OCI-LY7 (cell line): ENCODE measurements at regions not wholly inside any gene's neighbourhood (a gene's known extent, or its start where the extent isn't known, plus 50 kb on each side); places are given as distances from the start of the nearest gene placed in this dataset.

Experiments
- BruUV-seq: library from RNA; stranded (reverse); fragments of 400-500 nt; replicated peaks from 2 replicates; lab custom pipeline; 2021; lab: Mats Ljungman, UMichigan
- CTCF ChIA-PET: fragments of 300-600 bp; sonication (Branson Sonifier 250); formaldehyde crosslinking; loops from one replicate; lab custom pipeline; 2022; ENCODE audit warnings: antibody characterized with exemption; ENCODE audit not compliant: unreplicated experiment; lab: Charles Lee
- POLR2A ChIA-PET: fragments of 300-600 bp; sonication (Branson Sonifier 250); formaldehyde crosslinking; loops from one replicate; lab custom pipeline; 2022; ENCODE audit warnings: antibody characterized with exemption; lab: Charles Lee
- DNase-seq: peaks from one replicate; pipeline ENCODE4 v3.0.0-alpha.2; 2015; ENCODE audit warnings: low spot score
- H2AFZ ChIP-seq: fragments of 200-600 bp; sonication (generic), shearing (Covaris generic); 2 replicates; pipeline ENCODE4 v1.6.1; 2014; ENCODE audit warnings: mild to moderate bottlenecking, antibody characterized with exemption, low read length, moderate library complexity
- H3K27ac ChIP-seq: fragments of 200-600 bp; sonication (generic); 2 replicates; pipeline ENCODE4 v1.5.1; 2014; ENCODE audit warnings: mixed run types, low read depth, mild to moderate bottlenecking, moderate library complexity, low read length, inconsistent platforms; ENCODE audit not compliant: poor library complexity, severe bottlenecking
- H3K36me3 ChIP-seq: fragments of 200-600 bp; sonication (generic); 2 replicates; pipeline ENCODE4 v1.6.1; 2014; ENCODE audit warnings: mild to moderate bottlenecking, antibody characterized with exemption, low read length, moderate library complexity, mixed read lengths; ENCODE audit not compliant: insufficient read depth
- H3K4me1 ChIP-seq: fragments of 200-600 bp; sonication (generic); 2 replicates; pipeline ENCODE4 v1.5.1; 2014; ENCODE audit warnings: mild to moderate bottlenecking, low read length; ENCODE audit not compliant: insufficient read depth, poor library complexity, severe bottlenecking
- H3K4me2 ChIP-seq: fragments of 200-600 bp; sonication (generic); 2 replicates; pipeline ENCODE4 v1.6.1; 2014; ENCODE audit warnings: mild to moderate bottlenecking, low read length
- H3K4me3 ChIP-seq: fragments of 200-600 bp; sonication (generic); 2 replicates; pipeline ENCODE4 v1.5.1; 2014; ENCODE audit warnings: mild to moderate bottlenecking, low read depth, low read length; ENCODE audit not compliant: poor library complexity, severe bottlenecking
- H3K79me2 ChIP-seq: fragments of 200-600 bp; sonication (generic); 2 replicates; pipeline ENCODE4 v1.6.1; 2016; ENCODE audit warnings: low read depth, mild to moderate bottlenecking, low read length, moderate library complexity, mixed read lengths; ENCODE audit not compliant: insufficient read depth
- H3K9me2 ChIP-seq: fragments of 200-600 bp; sonication (generic); 2 replicates; pipeline ENCODE4 v1.6.1; 2016; ENCODE audit warnings: mild to moderate bottlenecking, low read length, mixed read lengths; ENCODE audit not compliant: insufficient read depth
- H3K9me3 ChIP-seq: fragments of 200-600 bp; sonication (generic); 2 replicates; pipeline ENCODE4 v1.6.1; 2014; ENCODE audit warnings: mild to moderate bottlenecking, mixed run types, low read length, mixed read lengths
- H4K20me1 ChIP-seq: fragments of 200-600 bp; sonication (generic); 2 replicates; pipeline ENCODE4 v1.6.1; 2014; ENCODE audit warnings: mild to moderate bottlenecking, antibody characterized with exemption, low read length, moderate library complexity, mixed read lengths; ENCODE audit not compliant: insufficient read depth
- CTCF ChIP-seq: fragments of 200-600 bp; sonication (generic); conservative IDR thresholded peaks from 2 replicates; pipeline ENCODE4 v1.5.1; 2014; ENCODE audit warnings: mild to moderate bottlenecking, antibody characterized with exemption, low read length, moderate library complexity, mixed read lengths
- EZH2phosphoT487 ChIP-seq: fragments of 200-600 bp; sonication (generic); IDR thresholded peaks from 2 replicates; pipeline ENCODE4 v1.6.1; 2018; ENCODE audit warnings: low read depth, borderline replicate concordance, mild to moderate bottlenecking, mixed run types, antibody characterized with exemption, low read length, moderate library complexity, mixed read lengths
- intact Hi-C: fragments of 100-400 bp; cut with micrococcal nuclease; formaldehyde crosslinking; loops from one replicate; pipeline ENCODE4 v1.10.0; 2022; ENCODE audit not compliant: unreplicated experiment

- POLR2A ChIA-PET = interaction anchor here (1.1 kb wide), 1 partner anchor 20 kb away, joined by 3 read pairs; no protein-coding TSS in a partner anchor
- CTCF ChIA-PET = no interaction called here
- TF ChIP-seq EZH2phosphoT487 (no peak), CTCF (no peak)
- BruUV-seq = no TSS peak
- peaks cover 58% of the 10 kb centered on the region for H3K36me3 ChIP-seq
- H3K27ac ChIP-seq = no peak overlapping the region
- H2AFZ ChIP-seq = no peak overlapping the region
- DNase-seq = no peak
- H3K79me2 ChIP-seq = peaks cover 34% of the 10 kb centered on the region
- H3K9me3 ChIP-seq = peaks cover 41% of the 10 kb centered on the region
- H3K4me2 ChIP-seq = no peak overlapping the region
- peaks cover 65% of the 10 kb centered on the region for H3K4me1 ChIP-seq
- intact Hi-C loops = no loop called here
- no peak overlapping the region for H3K4me3 ChIP-seq
- H3K9me2 ChIP-seq = no peaks in the 10 kb centered on the region
- no peaks in the 10 kb centered on the region for H4K20me1 ChIP-seq
Observed at GRCh38 chr1:4032571-4032970, 132.5 kb upstream of the C1orf174 start.

- no peak for DNase-seq
- Histone ChIP-seq H3K4me1 (peaks cover 62% of the 10 kb centered on the region), H4K20me1 (no peaks in the 10 kb centered on the region), H3K36me3 (peaks cover 64% of the 10 kb centered on the region), H3K4me3 (no peak overlapping the region), H3K79me2 (peaks cover 41% of the 10 kb centered on the region), H3K27ac (no peak overlapping the region), H3K9me2 (no peaks in the 10 kb centered on the region), H3K9me3 (peaks cover 47% of the 10 kb centered on the region), H2AFZ (no peak overlapping the region), H3K4me2 (no peak overlapping the region)
- POLR2A ChIA-PET = no interaction called here
- CTCF ChIA-PET = no interaction called here
- intact Hi-C loops = no loop called here
- TF ChIP-seq EZH2phosphoT487 (no peak), CTCF (no peak)
- no TSS peak for BruUV-seq
Observed at GRCh38 chr1:4033129-4033676, 133.1 kb upstream of the C1orf174 start.

- no peak for TF ChIP-seq EZH2phosphoT487
- no peak for TF ChIP-seq CTCF
- Histone ChIP-seq H4K20me1 (no peaks in the 10 kb centered on the region), H3K27ac (peak overlapping the region; percentile 28), H3K9me2 (no peaks in the 10 kb centered on the region), H3K9me3 (peaks cover 50% of the 10 kb centered on the region), H3K4me3 (no peak overlapping the region), H3K79me2 (peaks cover 41% of the 10 kb centered on the region), H3K4me1 (peaks cover 57% of the 10 kb centered on the region), H2AFZ (no peak overlapping the region), H3K36me3 (peaks cover 69% of the 10 kb centered on the region), H3K4me2 (no peak overlapping the region)
- CTCF ChIA-PET = no interaction called here
- intact Hi-C loops = no loop called here
- DNase-seq = no peak
- BruUV-seq = no TSS peak
- POLR2A ChIA-PET = no interaction called here
Observed at GRCh38 chr1:4033713-4034112, 133.6 kb upstream of the C1orf174 start.
